ENCODE measurements at regions not wholly inside any gene's neighbourhood (a gene's known extent, or its start where the extent isn't known, plus 50 kb on each side); places are given as distances from the start of the nearest gene placed in this dataset.

GRCh38 chrX:79573760-79574159 is 206.6 kb upstream of the ITM2A start:
- TF ChIP-seq JUND (IDR thresholded peaks at IDR 0.05): no peak
- no peak for TF ChIP-seq POLR2A (IDR thresholded peaks at IDR 0.05; ENCODE audit: borderline replicate concordance, extremely low read depth, insufficient read depth, insufficient read length)
- TF ChIP-seq SIN3A (IDR thresholded peaks at IDR 0.05; ENCODE audit: low read depth): no peak
- no peak for TF ChIP-seq POLR2AphosphoS5 (IDR thresholded peaks at IDR 0.05; ENCODE audit: low read depth, low read length)
- TF ChIP-seq CTCF (IDR thresholded peaks at IDR 0.05 in 2 of 3, conservative IDR thresholded peaks at IDR 0.05 in 1 of 3; ENCODE audit: borderline replicate concordance in 1 of 3, insufficient read depth in 1 of 3, low read depth in 2 of 3, low read length in 2 of 3): no peak
